ENCODE measurements at regions not wholly inside any gene's neighbourhood (a gene's known extent, or its start where the extent isn't known, plus 50 kb on each side); places are given as distances from the start of the nearest gene placed in this dataset.

DNA sequence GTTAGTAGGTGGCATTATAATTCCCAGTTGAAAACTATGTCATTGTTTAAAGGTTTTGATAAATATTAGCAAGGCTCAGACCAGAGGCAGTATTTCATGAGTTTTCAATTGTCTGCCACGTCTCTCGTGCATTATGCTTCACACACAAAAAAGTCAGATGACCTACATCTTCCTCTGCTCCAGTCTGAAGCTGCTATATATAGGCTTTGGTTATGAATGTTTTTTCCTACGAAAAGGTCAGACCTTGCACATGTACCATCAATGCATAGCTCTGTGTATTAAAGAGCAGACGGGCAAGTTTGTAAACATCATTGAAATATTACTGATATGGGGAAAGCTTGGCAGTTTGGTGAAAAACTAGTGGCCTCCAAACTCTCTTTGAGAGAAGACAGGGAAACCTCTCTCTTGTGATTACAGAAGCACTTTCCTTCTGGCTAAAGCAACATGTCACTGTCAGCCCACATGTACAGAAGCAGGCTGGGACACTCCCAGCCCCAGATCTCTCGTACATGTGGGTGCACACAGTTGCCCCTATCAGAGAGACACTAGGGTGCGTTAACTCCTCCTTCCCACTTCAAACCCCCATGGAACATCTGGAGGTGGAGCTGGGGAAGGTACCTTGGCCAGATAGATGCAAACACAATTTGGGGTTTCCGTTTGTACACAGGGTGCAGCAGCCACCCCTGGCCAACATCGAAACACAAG is 184.0 kb upstream of the BCL6 start:
- TF ChIP-seq, protein P1, sequence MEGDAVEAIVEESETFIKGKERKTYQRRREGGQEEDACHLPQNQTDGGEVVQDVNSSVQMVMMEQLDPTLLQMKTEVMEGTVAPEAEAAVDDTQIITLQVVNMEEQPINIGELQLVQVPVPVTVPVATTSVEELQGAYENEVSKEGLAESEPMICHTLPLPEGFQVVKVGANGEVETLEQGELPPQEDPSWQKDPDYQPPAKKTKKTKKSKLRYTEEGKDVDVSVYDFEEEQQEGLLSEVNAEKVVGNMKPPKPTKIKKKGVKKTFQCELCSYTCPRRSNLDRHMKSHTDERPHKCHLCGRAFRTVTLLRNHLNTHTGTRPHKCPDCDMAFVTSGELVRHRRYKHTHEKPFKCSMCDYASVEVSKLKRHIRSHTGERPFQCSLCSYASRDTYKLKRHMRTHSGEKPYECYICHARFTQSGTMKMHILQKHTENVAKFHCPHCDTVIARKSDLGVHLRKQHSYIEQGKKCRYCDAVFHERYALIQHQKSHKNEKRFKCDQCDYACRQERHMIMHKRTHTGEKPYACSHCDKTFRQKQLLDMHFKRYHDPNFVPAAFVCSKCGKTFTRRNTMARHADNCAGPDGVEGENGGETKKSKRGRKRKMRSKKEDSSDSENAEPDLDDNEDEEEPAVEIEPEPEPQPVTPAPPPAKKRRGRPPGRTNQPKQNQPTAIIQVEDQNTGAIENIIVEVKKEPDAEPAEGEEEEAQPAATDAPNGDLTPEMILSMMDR (IDR thresholded peaks at IDR 0.05; ENCODE audit: low read depth, low read length), result no peak
- TF ChIP-seq, protein P2, sequence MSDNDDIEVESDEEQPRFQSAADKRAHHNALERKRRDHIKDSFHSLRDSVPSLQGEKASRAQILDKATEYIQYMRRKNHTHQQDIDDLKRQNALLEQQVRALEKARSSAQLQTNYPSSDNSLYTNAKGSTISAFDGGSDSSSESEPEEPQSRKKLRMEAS (IDR thresholded peaks at IDR 0.05; ENCODE audit: low read depth, low read length), result no peak
